Coronary artery (tissue), 2 donors: ENCODE measurements at regions not wholly inside any gene's neighbourhood (a gene's known extent, or its start where the extent isn't known, plus 50 kb on each side); places are given as distances from the start of the nearest gene placed in this dataset.
"Not testable (repeated sequence)": the region's sequence is repeated elsewhere in the genome, so short reads cannot be mapped to it uniquely, and the experiment has no call there.

ENCODE experiments used
- DNase-seq: peaks from one replicate; pipeline ENCODE4 v3.0.0-alpha.2; 2017; ENCODE audit warnings: low spot score
- H3K27ac ChIP-seq, 2 donors: fragments of 200-600 bp; sonication (generic); one replicate each; pipeline ENCODE4 v1.5.1; 2016 to 2019
- H3K4me3 ChIP-seq: fragments of 200-600 bp; sonication (generic); 2 replicates; pipeline ENCODE4 v1.5.1; 2016; ENCODE audit warnings: mild to moderate bottlenecking, moderate library complexity
- TF ChIP-seq, protein P1 (sequence below): fragments of 200-600 bp; sonication (generic); IDR thresholded peaks from one replicate; pipeline ENCODE4 v1.5.1; 2019; ENCODE audit warnings: antibody characterized with exemption

DNA sequence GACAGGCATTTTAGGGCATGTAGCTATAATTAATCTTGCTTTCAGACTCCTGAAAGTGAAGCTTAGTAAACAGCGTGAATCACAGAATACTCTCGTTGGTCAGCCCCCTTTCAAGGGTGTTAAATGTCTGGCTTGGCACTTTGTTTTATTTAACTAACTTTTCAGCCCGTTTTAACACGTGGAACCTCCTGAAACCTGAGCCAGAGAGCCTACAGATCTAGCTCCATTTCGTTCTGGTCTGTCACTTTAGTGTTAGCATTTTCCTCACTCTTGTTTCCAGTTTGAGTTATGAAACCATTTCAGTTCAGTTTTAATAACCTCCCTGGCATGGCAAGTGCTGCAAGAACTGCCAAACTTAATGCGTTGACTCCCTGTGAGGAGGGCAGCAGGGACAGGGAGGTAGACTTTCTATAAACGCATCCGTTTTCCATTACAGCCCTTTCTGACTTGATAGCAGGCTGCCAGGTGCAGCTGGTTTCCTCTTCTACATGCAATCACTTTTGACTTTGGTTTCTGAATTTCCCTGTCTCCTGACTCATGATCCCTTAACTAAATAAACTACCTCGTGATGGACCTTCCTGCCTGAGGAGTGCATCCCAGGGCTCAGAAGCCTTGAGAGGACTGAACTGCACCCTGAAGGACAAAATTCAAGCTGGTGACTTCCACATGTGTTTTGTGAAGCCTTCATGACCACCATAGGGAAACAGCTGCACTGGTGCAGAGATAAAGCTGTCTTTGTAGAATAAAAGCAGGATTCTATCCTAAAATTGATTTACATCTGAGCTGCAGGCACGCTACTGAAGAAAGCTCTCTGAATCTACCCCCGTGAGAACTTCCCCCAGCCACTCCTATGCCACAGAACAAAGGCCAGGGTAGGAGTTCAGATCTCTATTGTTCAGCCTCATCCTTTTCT lies 192.6 kb downstream of the DLEU7 start:
- no peak overlapping the region for H3K4me3 ChIP-seq
- no peak overlapping the region for H3K27ac ChIP-seq
- no peak for DNase-seq
- TF ChIP-seq, protein P1, sequence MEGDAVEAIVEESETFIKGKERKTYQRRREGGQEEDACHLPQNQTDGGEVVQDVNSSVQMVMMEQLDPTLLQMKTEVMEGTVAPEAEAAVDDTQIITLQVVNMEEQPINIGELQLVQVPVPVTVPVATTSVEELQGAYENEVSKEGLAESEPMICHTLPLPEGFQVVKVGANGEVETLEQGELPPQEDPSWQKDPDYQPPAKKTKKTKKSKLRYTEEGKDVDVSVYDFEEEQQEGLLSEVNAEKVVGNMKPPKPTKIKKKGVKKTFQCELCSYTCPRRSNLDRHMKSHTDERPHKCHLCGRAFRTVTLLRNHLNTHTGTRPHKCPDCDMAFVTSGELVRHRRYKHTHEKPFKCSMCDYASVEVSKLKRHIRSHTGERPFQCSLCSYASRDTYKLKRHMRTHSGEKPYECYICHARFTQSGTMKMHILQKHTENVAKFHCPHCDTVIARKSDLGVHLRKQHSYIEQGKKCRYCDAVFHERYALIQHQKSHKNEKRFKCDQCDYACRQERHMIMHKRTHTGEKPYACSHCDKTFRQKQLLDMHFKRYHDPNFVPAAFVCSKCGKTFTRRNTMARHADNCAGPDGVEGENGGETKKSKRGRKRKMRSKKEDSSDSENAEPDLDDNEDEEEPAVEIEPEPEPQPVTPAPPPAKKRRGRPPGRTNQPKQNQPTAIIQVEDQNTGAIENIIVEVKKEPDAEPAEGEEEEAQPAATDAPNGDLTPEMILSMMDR = no peak

DNA sequence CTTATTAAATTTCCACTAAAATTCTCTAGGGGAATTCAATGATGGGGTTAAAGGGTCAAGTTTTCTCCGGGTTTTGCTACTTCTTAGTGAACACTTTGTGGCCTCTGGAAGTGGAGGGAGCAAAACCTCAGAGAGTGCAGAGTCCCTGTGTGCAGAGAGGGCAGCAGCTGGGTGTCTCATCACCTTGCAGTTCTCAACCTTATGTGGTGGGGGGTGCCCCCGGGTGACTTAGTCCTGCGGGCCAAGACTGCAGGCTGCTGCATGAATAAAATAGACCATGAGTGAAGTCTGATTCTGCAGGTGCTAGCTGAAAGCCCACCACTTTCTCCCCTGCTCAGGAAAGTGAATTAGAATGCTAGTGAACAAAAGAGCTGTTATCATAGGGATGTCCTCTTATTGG lies 191.6 kb downstream of the DLEU7 start:
- no peak overlapping the region for H3K27ac ChIP-seq
- H3K4me3 ChIP-seq = no peak overlapping the region
- no peak for DNase-seq
- TF ChIP-seq, protein P1 = no peak

DNA sequence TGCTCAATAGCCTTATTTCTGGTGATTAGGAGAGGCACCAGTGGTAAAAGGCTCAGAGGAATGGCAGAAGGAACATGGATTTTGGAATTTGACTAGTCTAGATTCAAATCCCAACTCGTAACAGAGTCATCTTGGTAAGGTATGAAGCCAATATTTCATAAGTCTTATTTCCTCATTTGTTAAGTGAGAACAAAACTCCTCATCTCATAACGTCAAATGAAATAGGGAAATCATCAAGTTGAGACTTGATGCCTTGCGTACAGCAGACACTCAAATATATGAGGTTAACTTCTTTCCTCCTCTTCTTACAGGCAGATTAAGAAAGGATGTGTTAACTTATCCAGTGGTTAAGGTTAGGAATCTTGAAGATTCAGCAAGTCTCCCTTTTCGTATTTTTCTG lies 189.2 kb downstream of the DLEU7 start:
- no peak overlapping the region for H3K27ac ChIP-seq
- TF ChIP-seq, protein P1 = no peak
- H3K4me3 ChIP-seq = no peak overlapping the region
- DNase-seq = no peak

DNA sequence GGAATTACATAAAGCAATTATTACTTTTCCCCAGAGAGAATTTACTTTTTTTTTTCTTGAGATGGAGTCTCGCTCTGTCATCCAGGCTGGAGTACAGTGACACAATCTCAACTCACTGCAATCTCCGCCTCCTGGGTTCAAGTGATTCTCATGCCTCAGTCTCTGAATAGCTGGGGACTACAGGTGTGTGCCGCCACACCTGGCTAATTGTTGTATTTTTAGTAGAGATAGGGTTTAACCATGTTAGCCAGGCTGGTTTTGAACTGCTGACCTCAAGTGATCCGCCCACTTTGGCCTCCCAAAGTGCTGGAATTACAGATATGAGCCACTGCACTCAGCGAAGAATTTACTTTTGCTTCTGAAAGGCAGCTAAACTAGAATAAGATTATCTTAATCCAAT lies 181.6 kb downstream of the DLEU7 start:
- DNase-seq, H3K4me3 ChIP-seq, H3K27ac ChIP-seq: not testable (repeated sequence)

DNA sequence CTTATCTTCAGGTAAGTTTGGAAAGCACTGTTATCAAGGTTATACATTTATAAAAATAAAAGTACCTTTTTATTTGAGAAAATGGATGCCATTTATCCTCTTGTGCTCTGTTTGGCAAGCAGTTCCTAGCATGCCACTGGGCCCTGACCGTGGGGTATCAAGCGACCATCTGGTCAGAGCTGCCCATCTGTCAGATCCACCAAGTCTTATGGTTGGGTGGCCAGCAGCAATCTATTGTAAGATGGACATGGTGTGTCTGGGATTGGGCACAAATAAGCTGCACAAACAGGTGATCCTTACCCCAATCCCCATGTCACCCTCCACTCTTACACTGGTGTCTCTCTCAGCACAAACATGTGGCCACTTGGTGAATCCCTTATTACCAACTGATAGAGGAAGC lies 178.5 kb downstream of the DLEU7 start:
- TF ChIP-seq, protein P1 = no peak
- Histone ChIP-seq H3K4me3 (no peak overlapping the region), H3K27ac (no peak overlapping the region)
- no peak for DNase-seq

DNA sequence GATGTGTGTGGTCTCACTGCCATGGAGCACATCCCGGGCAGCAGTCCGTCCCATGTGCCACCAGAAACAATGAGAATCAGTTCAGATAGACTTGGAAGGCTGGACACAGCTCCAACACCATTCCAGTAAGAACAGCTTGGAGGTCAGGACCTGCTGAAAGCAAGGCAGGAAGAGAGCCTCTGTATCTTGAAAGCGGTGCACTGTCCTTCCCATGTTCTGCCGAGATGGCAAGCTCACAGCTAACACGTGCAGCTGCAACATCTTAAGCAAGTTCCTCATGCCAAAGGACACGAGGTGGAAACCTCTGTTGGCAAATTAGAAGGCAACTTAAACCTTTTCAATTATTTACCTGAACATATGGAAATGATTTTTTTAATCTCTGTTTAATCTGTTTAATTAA lies 175.4 kb downstream of the DLEU7 start:
- DNase-seq = no peak
- Histone ChIP-seq H3K27ac (no peak overlapping the region), H3K4me3 (no peak overlapping the region)
- TF ChIP-seq, protein P1 = no peak

GRCh38 chr13:50668691-50669271 lies 174.7 kb downstream of the DLEU7 start:
- Histone ChIP-seq H3K4me3 (no peak overlapping the region), H3K27ac (no peak overlapping the region)
- TF ChIP-seq, protein P1 = no peak
- no peak for DNase-seq
